ENCODE measurements at regions not wholly inside any gene's neighbourhood (a gene's known extent, or its start where the extent isn't known, plus 50 kb on each side); places are given as distances from the start of the nearest gene placed in this dataset.
A peak's percentile ranks its signal among the peaks of the same experiment; 100 is the strongest.

GRCh38 chr7:9192969-9193368 is 759.6 kb downstream of the NXPH1 start:
- in situ Hi-C loops (cut with HindIII; ENCODE audit: low sequenced_read_pairs) = no loop called here
- peak; percentile 5 for DNase-seq (ENCODE audit: low read depth)
- H3K4me3 ChIP-seq (ENCODE audit: low read depth, low read length) = no peak overlapping the region
- no peak for TF ChIP-seq CTCF (IDR thresholded peaks at IDR 0.05; ENCODE audit: low read depth, low read length, missing control alignments)

DNA sequence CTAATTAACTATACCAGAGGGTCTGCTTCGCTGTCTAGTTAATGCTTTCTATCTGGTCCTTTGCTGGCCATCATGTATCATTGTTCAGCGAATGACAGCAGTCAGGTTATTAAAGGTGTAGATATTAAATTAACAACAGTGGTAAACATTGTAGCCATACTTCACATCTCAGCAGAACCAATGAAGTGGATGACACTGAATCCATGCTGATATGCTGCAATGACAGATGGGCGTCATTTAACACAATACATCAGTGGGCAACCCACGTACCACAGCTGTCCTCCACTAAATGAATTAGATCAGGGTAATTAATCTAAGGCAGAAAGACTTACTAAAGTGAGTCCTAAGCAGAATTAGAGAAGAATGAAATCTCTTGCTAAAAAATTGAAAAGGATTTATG is 767.2 kb downstream of the NXPH1 start:
- in situ Hi-C loops (cut with HindIII; ENCODE audit: low sequenced_read_pairs) = no loop called here
- TF ChIP-seq CTCF (IDR thresholded peaks at IDR 0.05; ENCODE audit: low read depth, low read length, missing control alignments) = no peak

GRCh38 chr7:9201928-9202327 is 768.5 kb downstream of the NXPH1 start:
- no peak for DNase-seq (ENCODE audit: low read depth)
- H3K4me3 ChIP-seq (ENCODE audit: low read depth, low read length) = no peak overlapping the region
- TF ChIP-seq CTCF (IDR thresholded peaks at IDR 0.05; ENCODE audit: low read depth, low read length, missing control alignments) = no peak
- in situ Hi-C loops (cut with HindIII; ENCODE audit: low sequenced_read_pairs) = no loop called here

More for the DNA sequence above, 767.2 kb downstream of the NXPH1 start:
- H3K4me3 ChIP-seq (ENCODE audit: low read depth, low read length) = no peak overlapping the region
- no peak for DNase-seq (ENCODE audit: low read depth)

DNA sequence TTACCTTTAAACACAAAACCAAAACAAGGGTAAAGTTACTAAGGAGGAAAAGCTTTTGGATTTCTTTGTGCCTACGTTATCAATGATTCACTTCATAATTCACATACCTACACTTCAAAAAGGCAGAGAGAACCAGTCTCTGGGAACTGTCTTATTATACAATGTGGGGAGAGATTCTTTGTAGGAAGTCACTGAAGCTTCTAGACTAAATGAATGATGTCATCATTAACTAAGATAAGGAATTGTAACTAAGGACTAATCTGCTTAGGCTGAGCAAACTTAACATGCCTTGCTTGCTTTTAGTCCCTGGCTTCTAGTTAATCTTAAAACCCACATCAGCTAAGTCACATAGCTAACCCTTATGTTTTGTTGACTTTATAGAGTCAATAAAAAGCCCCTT is 771.2 kb downstream of the NXPH1 start:
- H3K4me3 ChIP-seq (ENCODE audit: low read depth, low read length) = no peak overlapping the region
- in situ Hi-C loops (cut with HindIII; ENCODE audit: low sequenced_read_pairs) = no loop called here

GRCh38 chr7:9210114-9210513 is 776.7 kb downstream of the NXPH1 start:
- in situ Hi-C loops (cut with HindIII; ENCODE audit: low sequenced_read_pairs) = no loop called here
- no peak overlapping the region for H3K4me3 ChIP-seq (ENCODE audit: low read depth, low read length)
- no peak for DNase-seq (ENCODE audit: low read depth)
- no peak for TF ChIP-seq CTCF (IDR thresholded peaks at IDR 0.05; ENCODE audit: low read depth, low read length, missing control alignments)

More for the DNA sequence above, 771.2 kb downstream of the NXPH1 start:
- no peak for DNase-seq (ENCODE audit: low read depth)
- TF ChIP-seq CTCF (IDR thresholded peaks at IDR 0.05; ENCODE audit: low read depth, low read length, missing control alignments) = no peak

DNA sequence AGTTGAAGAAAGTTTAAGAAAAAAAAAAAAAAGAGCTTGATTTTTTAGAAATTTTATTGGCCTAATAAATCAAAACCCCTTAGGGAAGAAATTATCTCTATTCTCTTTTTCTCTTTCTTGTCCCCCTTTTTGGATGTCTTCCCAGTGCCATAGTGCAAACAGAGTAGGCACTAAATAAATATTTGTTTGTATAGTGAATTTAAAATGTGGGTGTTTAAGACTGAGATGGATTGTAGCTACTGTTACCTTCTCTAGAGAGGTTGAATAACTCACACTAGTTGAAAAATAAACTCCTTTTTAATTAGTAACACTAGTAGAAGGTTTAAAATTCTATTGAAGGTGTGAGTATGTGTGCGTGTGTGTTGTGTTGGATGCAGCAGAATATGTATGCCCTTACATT is 783.8 kb downstream of the NXPH1 start:
- DNase-seq (ENCODE audit: low read depth) = no peak
- in situ Hi-C loops (cut with HindIII; ENCODE audit: low sequenced_read_pairs) = no loop called here
- no peak for TF ChIP-seq CTCF (IDR thresholded peaks at IDR 0.05; ENCODE audit: low read depth, low read length, missing control alignments)
- H3K4me3 ChIP-seq (ENCODE audit: low read depth, low read length) = no peak overlapping the region

DNA sequence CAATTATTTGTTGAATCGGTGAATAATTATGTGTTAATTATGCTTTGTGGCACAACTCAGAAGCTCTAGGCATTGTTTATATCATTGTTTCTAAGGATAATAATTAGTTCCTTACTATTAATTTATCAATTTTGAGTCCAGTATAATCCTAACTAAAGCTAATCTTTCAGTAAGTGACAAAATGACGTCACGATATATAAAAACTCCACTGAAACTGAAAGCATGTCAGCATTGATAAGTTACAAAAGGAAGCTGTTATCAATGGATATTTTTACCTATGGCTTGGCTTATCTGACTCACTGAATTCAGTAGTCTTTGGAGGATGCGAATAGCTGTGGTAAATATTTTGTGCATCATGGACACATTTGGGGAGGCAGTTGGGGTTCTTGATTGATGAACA is 793.1 kb downstream of the NXPH1 start:
- no peak overlapping the region for H3K4me3 ChIP-seq (ENCODE audit: low read depth, low read length)
- in situ Hi-C loops (cut with HindIII; ENCODE audit: low sequenced_read_pairs) = no loop called here
- no peak for DNase-seq (ENCODE audit: low read depth)
- TF ChIP-seq CTCF (IDR thresholded peaks at IDR 0.05; ENCODE audit: low read depth, low read length, missing control alignments) = no peak

All from astrocyte of the cerebellum (primary cell).